ENCODE measurements at regions not wholly inside any gene's neighbourhood (a gene's known extent, or its start where the extent isn't known, plus 50 kb on each side); places are given as distances from the start of the nearest gene placed in this dataset.

DNA sequence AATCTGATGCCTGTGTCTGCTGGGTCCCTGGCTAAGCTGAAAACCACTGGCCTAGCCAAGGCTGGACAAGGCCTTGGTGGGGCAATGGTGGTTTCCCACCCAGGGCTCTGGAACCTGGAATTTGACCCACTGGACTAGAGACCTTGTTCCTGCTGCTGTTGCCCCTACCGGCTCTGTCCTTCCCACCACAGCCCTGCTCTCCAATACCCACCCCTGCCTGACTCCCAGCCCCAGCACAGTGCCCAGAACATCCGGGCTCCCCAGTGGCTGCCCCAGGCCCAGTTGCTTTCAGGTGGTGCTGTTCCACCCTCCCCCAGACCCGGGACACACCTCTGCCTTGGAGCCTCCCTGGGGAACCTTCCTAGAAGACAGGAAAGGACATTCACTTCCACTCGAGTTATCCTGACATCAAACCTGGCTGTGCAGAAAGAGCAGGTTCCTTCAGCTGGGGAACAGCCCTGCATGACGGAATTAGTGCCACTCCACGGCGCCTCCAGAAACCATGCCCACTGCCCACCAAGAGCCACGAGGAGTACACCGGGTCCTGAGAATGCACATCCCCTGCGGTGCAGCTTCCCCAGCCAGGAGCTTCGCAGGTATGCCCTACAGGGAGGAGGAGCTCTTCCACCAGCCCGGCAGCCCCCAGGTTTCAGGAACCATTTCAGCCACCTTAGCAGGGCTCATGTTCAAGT, 152.8 kb downstream of the OAT start:
- TF ChIP-seq, protein P1, sequence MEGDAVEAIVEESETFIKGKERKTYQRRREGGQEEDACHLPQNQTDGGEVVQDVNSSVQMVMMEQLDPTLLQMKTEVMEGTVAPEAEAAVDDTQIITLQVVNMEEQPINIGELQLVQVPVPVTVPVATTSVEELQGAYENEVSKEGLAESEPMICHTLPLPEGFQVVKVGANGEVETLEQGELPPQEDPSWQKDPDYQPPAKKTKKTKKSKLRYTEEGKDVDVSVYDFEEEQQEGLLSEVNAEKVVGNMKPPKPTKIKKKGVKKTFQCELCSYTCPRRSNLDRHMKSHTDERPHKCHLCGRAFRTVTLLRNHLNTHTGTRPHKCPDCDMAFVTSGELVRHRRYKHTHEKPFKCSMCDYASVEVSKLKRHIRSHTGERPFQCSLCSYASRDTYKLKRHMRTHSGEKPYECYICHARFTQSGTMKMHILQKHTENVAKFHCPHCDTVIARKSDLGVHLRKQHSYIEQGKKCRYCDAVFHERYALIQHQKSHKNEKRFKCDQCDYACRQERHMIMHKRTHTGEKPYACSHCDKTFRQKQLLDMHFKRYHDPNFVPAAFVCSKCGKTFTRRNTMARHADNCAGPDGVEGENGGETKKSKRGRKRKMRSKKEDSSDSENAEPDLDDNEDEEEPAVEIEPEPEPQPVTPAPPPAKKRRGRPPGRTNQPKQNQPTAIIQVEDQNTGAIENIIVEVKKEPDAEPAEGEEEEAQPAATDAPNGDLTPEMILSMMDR (IDR thresholded peaks at IDR 0.05; ENCODE audit: control insufficient read depth, extremely low read depth, insufficient read depth) = no peak
- no peak for DNase-seq (ENCODE audit: low read depth)
- H3K4me3 ChIP-seq (ENCODE audit: low read depth, low read length) = no peak overlapping the region

DNA sequence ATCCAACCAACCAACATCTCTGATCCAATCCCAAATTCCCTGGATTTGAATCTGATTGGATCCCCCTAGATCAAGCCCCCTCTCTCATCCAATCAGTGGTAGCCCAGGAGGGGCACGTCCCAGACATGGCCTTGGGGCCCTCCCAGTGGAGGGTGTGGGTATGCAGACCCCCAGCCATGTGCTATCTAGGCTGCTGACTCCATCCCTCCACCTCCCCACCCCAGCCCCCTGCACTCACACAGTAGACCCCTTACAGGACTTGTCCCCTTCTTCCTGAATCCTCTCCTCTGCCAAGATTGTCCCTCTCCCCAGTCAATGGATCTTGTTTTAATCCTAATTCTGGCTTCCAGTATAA, 153.4 kb downstream of the OAT start:
- DNase-seq (ENCODE audit: low read depth) = no peak
- no peak overlapping the region for H3K4me3 ChIP-seq (ENCODE audit: low read depth, low read length)
- TF ChIP-seq, protein P1 (IDR thresholded peaks at IDR 0.05; ENCODE audit: control insufficient read depth, extremely low read depth, insufficient read depth) = no peak

DNA sequence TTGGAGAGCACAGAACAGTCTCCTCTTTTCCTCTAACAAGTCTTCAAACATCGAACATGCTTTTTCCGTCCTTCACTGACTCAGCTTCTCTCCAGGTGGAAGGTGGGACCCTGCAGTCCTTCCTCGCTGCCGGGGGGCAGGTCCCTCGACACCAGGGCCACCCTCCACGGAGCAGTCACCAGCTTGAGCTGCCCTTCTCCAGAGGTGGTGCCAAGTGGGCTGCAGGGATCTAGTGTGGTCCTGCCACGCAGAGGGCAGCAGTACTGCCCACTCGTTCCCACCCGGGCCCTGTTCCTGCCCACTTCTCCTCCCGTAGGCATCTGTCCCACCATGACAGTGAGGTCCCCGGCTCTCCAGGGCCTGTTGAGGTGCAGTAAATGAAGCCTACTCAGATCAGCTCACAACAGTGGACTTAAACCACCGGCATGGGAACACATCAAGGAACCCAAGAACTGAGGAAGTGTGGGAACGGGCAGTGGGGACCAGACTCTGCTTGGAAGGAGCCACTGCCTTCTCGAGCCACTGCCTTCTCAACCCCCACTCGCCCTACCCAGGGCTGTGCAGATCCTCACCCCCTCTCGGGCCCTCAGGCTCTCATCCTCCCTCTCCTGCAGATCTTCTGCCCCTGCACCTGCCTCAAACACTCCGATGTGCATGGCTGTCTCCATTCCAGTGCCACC, 153.9 kb downstream of the OAT start:
- DNase-seq (ENCODE audit: low read depth) = no peak
- TF ChIP-seq, protein P1 (IDR thresholded peaks at IDR 0.05; ENCODE audit: control insufficient read depth, extremely low read depth, insufficient read depth) = no peak
- H3K4me3 ChIP-seq (ENCODE audit: low read depth, low read length) = no peak overlapping the region

DNA sequence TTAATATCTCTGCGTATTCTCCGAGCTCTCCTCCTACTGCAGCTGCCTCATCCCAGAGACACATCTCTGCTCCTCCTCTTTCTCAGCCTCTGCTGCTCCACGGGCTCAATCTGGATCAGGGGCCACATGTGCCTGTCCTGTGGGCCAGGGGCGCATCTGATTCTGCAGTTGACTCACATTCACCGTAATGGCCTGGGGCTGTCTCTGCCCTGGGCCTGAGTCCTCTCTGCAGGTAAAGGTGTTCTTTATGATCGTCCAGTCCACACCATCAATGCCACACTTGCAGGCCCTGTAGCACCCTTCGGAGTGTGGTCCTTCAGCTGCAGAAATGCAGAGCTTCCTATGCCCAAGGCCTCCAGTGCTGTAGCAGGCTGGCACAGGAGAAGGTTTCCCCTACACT, 154.5 kb downstream of the OAT start:
- TF ChIP-seq, protein P1 (IDR thresholded peaks at IDR 0.05; ENCODE audit: control insufficient read depth, extremely low read depth, insufficient read depth) = no peak
- no peak overlapping the region for H3K4me3 ChIP-seq (ENCODE audit: low read depth, low read length)
- DNase-seq (ENCODE audit: low read depth) = no peak

DNA sequence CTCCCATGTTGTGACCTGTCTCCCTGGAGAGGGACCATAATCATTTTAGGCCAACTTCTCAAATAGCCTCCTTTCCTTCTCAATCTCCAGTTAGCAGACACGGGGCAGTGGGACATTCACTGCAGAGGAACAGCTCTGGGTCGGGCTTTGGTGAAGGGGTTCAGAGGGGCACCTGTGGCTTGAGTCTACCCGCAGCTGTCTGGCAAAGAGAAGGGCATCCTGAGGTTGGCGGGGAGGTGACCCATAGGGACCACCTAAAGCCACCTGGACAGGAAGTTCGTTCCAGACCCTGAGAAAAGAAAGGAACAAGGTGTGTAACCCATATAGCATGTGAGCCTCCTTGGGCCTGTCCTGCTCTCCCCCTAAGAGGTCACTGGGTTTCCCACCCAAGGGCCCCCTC, 155.0 kb downstream of the OAT start:
- TF ChIP-seq, protein P1 (IDR thresholded peaks at IDR 0.05; ENCODE audit: control insufficient read depth, extremely low read depth, insufficient read depth) = no peak
- no peak for DNase-seq (ENCODE audit: low read depth)

DNA sequence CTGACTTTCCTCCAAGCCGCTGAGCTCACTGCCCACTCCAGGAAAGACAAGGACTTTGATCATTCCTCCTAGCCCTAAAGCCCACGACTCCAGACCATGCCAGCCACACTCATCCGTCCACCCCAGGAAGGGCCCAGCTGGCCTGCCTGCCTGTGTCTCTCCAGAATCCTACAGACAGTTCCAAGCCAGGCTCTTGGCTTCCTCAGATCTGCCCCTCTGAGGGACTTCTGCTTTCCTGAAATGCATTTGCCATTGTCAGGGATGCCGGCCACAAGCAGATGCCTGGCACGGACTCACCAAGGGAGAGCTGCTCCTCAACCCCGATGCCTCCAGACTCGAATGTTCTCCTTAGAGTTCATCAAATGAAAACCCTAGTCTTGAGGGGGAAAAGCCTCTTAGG, 155.8 kb downstream of the OAT start:
- no peak overlapping the region for H3K4me3 ChIP-seq (ENCODE audit: low read depth, low read length)
- TF ChIP-seq, protein P1 (IDR thresholded peaks at IDR 0.05; ENCODE audit: control insufficient read depth, extremely low read depth, insufficient read depth) = no peak
- no peak for DNase-seq (ENCODE audit: low read depth)

More for the DNA sequence above, 155.0 kb downstream of the OAT start:
- H3K4me3 ChIP-seq (ENCODE audit: low read depth, low read length) = no peak overlapping the region
